Ishikawa (cell line): ENCODE measurements at regions not wholly inside any gene's neighbourhood (a gene's known extent, or its start where the extent isn't known, plus 50 kb on each side); places are given as distances from the start of the nearest gene placed in this dataset.

Source experiments
- CEBPB ChIP-seq: IDR thresholded peaks from 2 replicates; pipeline ENCODE4 v1.6.1; 2012
- CREB1 ChIP-seq: IDR thresholded peaks from 2 replicates; pipeline ENCODE4 v1.6.1; 2012; ENCODE audit warnings: low read depth
- EGR1 ChIP-seq: IDR thresholded peaks from 2 replicates; pipeline ENCODE4 v1.6.1; 2012
- EP300 ChIP-seq: IDR thresholded peaks from 2 replicates; pipeline ENCODE4 v1.6.1; 2012; ENCODE audit warnings: borderline replicate concordance
- FOXM1 ChIP-seq: IDR thresholded peaks from 2 replicates; pipeline ENCODE4 v1.6.1; 2012; ENCODE audit warnings: low read depth, borderline replicate concordance
- MAX ChIP-seq: IDR thresholded peaks from 2 replicates; pipeline ENCODE4 v1.6.1; 2012
- NFIC ChIP-seq: IDR thresholded peaks from 2 replicates; pipeline ENCODE4 v1.6.1; 2012
- RAD21 ChIP-seq: IDR thresholded peaks from 2 replicates; pipeline ENCODE4 v1.6.1; 2012; ENCODE audit warnings: low read depth
- TAF1 ChIP-seq: IDR thresholded peaks from 2 replicates; pipeline ENCODE4 v1.6.1; 2012; ENCODE audit warnings: low read depth, mild to moderate bottlenecking
- TCF12 ChIP-seq: IDR thresholded peaks from 2 replicates; pipeline ENCODE4 v1.6.1; 2012; ENCODE audit warnings: low read depth
- TEAD4 ChIP-seq: IDR thresholded peaks from 2 replicates; pipeline ENCODE4 v1.6.1; 2012
- USF1 ChIP-seq: IDR thresholded peaks from 2 replicates; pipeline ENCODE4 v1.6.1; 2012
- YY1 ChIP-seq: IDR thresholded peaks from 2 replicates; pipeline ENCODE4 v1.6.1; 2012; ENCODE audit warnings: low read depth
- ZBTB7A ChIP-seq: IDR thresholded peaks from 2 replicates; pipeline ENCODE4 v1.6.1; 2012; ENCODE audit warnings: low read depth
- TF ChIP-seq, protein P1 (sequence below): IDR thresholded peaks from 2 replicates; pipeline ENCODE4 v1.6.1; 2012; ENCODE audit warnings: low read depth, mild to moderate bottlenecking

GRCh38 chr2:19460761-19461160 lies 102.3 kb upstream of the OSR1 start:
- TF ChIP-seq CEBPB (no peak), EP300 (no peak), NFIC (no peak), MAX (no peak), RAD21 (no peak), EGR1 (no peak), USF1 (no peak), YY1 (no peak), CREB1 (no peak), TAF1 (no peak), FOXM1 (no peak), TCF12 (no peak), ZBTB7A (no peak), TEAD4 (no peak)
- TF ChIP-seq, protein P1, sequence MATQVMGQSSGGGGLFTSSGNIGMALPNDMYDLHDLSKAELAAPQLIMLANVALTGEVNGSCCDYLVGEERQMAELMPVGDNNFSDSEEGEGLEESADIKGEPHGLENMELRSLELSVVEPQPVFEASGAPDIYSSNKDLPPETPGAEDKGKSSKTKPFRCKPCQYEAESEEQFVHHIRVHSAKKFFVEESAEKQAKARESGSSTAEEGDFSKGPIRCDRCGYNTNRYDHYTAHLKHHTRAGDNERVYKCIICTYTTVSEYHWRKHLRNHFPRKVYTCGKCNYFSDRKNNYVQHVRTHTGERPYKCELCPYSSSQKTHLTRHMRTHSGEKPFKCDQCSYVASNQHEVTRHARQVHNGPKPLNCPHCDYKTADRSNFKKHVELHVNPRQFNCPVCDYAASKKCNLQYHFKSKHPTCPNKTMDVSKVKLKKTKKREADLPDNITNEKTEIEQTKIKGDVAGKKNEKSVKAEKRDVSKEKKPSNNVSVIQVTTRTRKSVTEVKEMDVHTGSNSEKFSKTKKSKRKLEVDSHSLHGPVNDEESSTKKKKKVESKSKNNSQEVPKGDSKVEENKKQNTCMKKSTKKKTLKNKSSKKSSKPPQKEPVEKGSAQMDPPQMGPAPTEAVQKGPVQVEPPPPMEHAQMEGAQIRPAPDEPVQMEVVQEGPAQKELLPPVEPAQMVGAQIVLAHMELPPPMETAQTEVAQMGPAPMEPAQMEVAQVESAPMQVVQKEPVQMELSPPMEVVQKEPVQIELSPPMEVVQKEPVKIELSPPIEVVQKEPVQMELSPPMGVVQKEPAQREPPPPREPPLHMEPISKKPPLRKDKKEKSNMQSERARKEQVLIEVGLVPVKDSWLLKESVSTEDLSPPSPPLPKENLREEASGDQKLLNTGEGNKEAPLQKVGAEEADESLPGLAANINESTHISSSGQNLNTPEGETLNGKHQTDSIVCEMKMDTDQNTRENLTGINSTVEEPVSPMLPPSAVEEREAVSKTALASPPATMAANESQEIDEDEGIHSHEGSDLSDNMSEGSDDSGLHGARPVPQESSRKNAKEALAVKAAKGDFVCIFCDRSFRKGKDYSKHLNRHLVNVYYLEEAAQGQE = no peak

DNA sequence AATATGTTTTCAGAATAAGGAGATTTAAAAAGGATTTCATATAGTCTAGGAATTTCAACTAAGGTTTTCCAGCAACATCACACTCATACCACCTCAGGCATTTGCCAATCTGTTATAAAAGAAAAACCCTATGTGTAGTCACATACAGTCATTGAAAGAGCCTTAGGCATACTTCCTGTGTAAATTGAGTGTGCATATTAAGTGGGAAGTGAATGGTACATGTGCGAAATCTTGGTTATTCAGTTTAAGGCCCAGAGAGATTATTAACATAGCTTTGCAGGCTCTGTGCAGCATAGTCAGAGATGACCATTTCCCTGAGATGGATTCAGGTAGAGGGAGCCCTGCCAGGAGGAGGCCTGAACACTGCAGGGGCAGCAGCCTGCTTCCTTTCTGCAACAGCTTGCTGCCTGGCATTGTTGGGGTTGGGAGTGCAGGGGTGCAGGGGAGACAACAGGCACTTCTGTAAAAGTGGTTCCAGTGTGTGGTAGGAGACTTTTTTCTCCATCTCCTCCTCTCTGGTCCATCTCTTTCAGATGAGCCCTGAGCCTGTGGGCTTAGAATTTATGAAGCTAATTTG lies 100.1 kb upstream of the OSR1 start:
- TF ChIP-seq CREB1 (no peak), YY1 (no peak), EGR1 (no peak), USF1 (no peak), ZBTB7A (no peak), TAF1 (no peak), TCF12 (no peak), EP300 (no peak), CEBPB (no peak), FOXM1 (no peak), RAD21 (no peak), TEAD4 (no peak), NFIC (no peak), MAX (no peak)
- TF ChIP-seq, protein P1 = no peak

GRCh38 chr2:19457809-19458208 lies 99.4 kb upstream of the OSR1 start:
- TF ChIP-seq YY1 (no peak), MAX (no peak), NFIC (no peak), FOXM1 (no peak), TAF1 (no peak), CREB1 (no peak), EP300 (no peak)

DNA sequence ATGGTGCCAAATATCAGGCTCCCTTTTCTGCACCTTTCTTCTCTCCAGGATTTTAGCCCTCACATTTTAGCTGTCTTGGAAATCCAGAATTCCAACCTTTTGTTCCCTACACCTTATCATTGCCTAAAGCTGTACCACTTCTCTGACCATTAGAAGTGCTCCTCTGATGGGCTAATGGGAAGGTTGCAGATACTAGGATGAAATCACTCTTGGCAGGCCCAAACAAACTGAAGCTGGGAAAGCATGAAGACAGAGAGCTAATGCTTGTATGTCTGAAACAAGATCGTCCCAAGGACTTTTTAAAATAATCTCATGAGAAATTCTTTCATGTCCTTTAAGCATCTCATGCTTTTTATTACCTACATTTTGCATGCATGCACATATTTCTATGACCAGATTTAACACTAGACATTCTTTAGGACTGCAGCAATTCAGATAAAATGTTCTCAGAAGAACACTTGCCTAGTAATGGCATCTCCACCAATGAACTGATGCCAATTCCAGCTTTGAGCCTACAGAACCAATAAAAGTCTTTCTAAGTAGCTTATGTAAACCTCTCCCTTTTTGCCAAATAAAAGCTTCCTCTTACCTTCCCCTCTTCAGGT lies 98.4 kb upstream of the OSR1 start:
- TF ChIP-seq TEAD4 (no peak), TCF12 (no peak), USF1 (no peak), MAX (no peak), CEBPB (no peak), TAF1 (no peak), YY1 (no peak), CREB1 (no peak), FOXM1 (no peak), RAD21 (no peak), EGR1 (no peak), NFIC (no peak), ZBTB7A (no peak), EP300 (no peak)
- TF ChIP-seq, protein P1 = no peak
